GM12872 (cell line): ENCODE measurements at regions not wholly inside any gene's neighbourhood (a gene's known extent, or its start where the extent isn't known, plus 50 kb on each side); places are given as distances from the start of the nearest gene placed in this dataset.

Source experiments
- TF ChIP-seq, protein P1 (sequence below): IDR thresholded peaks from 3 replicates; pipeline ENCODE4 v1.5.1; 2011; ENCODE audit warnings: low read depth, mild to moderate bottlenecking, low read length, moderate library complexity; ENCODE audit not compliant: insufficient read depth

DNA sequence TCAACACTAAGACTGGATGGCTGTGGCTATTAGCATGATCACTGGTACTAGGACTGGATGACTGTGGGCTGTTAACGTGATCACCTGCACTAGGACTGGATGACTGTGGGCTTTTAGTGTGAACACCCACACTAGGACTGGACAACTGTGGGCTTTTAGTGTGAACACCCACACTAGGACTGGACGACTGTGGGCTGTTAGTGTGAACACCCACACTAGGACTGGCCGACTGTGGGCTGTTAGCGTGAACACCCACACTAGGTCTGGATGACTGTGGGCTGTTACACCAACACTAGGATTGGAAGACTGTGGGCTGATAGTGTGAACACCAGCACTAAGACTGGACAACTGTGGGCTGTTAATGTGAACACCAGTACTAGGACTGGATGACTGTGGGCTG lies 329.2 kb downstream of the OSTF1 start:
- TF ChIP-seq, protein P1, sequence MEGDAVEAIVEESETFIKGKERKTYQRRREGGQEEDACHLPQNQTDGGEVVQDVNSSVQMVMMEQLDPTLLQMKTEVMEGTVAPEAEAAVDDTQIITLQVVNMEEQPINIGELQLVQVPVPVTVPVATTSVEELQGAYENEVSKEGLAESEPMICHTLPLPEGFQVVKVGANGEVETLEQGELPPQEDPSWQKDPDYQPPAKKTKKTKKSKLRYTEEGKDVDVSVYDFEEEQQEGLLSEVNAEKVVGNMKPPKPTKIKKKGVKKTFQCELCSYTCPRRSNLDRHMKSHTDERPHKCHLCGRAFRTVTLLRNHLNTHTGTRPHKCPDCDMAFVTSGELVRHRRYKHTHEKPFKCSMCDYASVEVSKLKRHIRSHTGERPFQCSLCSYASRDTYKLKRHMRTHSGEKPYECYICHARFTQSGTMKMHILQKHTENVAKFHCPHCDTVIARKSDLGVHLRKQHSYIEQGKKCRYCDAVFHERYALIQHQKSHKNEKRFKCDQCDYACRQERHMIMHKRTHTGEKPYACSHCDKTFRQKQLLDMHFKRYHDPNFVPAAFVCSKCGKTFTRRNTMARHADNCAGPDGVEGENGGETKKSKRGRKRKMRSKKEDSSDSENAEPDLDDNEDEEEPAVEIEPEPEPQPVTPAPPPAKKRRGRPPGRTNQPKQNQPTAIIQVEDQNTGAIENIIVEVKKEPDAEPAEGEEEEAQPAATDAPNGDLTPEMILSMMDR: no peak

DNA sequence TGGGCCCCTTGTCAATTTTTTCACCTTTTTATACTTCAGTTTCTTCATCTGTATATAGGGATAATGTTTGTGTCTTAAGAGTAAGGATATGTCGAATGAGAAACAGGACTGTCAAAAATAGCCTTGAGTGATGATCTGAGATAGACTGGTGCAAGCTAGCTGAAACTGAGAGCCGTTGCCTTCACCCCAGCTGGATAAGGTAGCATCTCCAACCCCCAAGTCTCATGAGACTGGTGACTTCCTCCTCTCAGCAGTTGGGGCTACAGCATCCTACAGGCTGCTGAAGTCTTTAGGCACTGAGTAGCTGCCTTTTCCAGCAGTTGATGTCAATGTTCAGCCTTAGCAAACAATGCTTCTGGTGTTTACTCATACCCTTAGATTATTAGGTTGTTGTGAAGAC lies 330.2 kb downstream of the OSTF1 start:
- TF ChIP-seq, protein P1: no peak

DNA sequence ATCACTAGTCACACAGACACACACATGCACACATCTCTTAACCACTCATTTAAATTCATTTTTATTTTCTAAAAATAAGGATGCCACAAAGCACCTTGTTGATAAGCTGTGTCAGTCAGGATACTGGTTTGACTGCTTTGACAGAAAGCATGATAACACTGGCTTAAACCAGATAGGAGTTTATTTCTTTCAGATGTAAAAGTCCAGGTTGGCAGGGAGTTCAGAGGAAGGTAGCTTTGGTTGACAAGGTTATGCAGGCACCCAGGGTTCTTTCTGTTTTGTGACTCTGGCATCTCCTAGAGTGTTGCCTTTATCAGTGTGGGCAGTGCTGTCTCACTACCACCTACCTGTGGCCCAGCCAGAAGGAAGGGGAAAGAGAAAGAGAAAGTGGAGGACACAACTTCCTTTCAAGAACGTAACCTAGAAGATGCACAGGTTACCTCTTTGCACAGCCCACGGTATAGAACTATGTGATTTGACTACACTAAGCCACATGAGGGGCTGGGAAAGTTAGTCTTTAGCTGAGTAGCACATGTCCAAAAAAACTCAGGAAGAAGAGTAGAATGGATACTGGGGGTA lies 334.7 kb downstream of the OSTF1 start:
- TF ChIP-seq, protein P1: no peak

DNA sequence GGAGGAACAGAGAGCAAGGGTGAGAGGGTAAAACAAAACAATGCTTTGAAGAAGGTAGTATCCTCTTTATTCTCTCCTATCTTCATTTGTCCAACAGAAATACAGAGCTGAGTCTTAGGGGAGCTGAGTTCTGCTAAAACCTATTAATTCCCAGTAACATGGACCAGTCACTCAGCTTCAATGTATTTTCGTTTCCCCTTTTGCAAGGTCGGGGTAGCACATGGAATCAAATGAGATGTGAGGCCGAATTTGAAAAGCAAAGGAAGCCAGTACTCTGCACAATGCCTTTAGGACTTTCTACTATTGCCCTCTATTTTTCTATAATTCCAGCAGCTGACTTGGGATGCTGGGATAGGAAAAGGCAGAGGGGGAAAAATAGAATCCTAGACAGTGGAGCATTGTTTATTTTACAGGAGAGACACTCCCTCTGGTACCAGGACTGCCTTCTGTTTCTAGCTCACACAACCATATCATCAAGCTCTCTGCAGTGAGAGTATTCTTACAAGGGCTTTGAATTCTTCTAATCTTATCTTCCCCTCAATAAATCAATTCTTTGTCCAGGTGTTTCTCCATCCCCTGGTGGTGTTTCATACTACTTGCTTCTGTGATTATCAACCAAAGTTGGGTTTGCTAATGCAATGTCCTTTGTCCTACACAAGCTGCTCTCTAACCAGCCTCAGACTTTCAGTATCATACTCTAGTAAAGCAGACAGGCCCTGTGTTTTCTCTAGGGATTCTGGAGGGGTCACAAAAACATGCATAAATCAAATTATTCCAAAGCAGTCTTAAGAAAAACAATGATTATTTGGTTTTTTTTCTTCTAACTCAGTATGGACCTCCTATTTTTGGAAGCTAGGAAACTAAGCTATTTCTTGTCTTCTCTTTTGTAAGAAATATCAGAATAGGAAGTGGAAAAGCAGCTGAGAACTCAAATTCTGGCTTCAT lies 341.5 kb downstream of the OSTF1 start:
- TF ChIP-seq, protein P1: no peak

DNA sequence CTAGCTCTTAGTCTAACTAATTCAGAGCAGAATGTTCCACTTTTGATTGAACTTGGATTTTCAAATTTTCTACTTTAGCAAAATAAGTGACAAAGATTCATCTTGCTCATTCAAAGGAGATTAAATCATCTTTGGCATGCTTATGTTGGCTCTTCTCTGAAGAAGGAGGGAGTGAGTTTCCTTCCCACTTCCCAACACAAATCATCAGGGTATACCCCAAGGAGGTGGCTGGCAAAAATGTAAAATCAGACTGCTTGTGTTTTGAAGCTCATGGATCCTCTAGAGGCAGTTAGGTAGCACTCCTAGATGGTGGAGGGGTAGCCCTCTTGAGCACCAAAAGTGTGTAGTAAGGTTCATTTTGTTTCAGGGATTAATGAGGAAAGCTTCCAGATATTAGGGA lies 343.1 kb downstream of the OSTF1 start:
- TF ChIP-seq, protein P1: no peak

DNA sequence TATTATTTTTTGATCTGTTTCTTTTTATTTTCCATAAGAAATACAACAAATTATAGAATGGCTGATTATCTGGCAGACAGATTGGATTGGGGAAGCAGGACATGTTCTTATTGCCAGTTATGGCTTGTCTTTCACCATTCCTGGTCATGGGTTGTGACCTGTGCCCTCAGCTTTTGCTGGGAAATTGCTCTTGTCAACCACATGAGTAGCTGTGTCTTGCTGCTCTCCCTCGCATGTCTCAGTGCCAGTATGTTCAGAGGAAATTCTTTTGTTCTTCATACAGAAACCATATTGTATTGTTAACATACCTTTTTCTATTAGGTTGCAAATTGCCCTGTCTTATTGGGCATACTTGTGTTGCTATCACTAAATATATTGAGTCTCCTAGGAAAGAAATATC lies 344.1 kb downstream of the OSTF1 start:
- TF ChIP-seq, protein P1: no peak

DNA sequence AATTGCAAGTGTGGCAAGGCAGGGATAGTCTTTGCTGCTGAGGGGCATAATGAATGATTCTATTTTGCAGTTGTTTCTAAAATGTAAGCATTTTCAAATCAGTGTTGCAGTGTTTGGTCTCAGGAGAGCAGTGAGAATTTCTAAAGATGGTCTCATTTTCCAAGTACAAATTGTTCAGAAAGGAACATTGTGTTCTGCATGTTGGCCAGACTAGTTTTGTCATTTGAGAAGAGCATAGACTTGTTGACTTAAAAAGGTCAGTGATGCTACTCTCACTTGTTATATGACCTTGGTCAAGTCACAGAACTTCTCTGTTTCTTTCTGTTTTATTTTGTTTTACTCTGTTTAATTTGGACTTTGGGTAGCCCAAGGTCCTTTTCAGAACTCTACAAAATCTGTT lies 344.6 kb downstream of the OSTF1 start:
- TF ChIP-seq, protein P1: no peak
